Skin epidermis (tissue), 12 donors: ENCODE measurements at regions not wholly inside any gene's neighbourhood (a gene's known extent, or its start where the extent isn't known, plus 50 kb on each side); places are given as distances from the start of the nearest gene placed in this dataset.

Experiments used
- H3K27ac ChIP-seq, 21 experiments: fragments of 200-600 bp; sonication (generic) in 11 of 21; one replicate each; pipeline ENCODE4 v1.5.0; 2020; ENCODE audit warnings: mild to moderate bottlenecking in 3 of 21, inconsistent platforms in 2 of 21, moderate library complexity in 2 of 21
- H3K4me3 ChIP-seq, 7 experiments: fragments of 200-600 bp; sonication (generic) in 2 of 7; one replicate each; pipeline ENCODE4 v1.5.0; 2020; ENCODE audit warnings: inconsistent platforms in 2 of 7, mild to moderate bottlenecking in 2 of 7, moderate library complexity in 1 of 7

DNA sequence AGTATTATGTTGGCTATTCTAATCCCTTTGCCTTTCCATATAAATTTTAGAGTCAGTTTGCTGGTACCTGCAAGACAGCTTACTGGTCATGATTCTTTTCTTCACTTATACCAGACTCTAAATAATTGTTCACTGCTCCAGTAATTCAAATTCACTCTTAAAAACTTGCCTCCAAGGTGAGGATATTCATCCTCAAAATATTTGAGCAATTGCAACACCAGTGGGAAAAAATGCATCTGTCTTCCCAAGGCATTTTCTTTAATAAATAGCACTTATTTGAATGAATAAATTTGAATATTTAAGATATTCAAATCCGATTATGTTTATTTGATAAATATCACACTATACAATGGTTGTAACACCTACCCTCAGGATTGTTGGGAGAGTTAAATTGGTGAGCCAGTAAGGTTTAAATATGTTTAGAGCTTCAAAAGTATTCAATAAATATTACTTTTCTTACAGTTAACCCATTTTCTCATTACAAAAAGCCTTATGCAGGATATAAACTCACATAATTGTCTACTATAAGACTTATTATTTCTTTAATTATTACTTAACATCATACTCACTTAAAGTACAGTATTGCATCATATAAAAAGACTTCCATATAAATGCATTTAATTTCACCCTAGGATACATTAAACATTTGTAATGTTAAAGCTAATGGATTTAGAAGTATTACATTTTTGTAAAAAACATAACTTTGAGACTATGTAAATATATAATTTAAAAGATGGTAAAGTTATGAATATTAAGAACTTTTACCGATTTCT lies 285.6 kb downstream of the SAMD5 start:
- H3K27ac ChIP-seq: no peak overlapping the region
- no peak overlapping the region for H3K4me3 ChIP-seq

DNA sequence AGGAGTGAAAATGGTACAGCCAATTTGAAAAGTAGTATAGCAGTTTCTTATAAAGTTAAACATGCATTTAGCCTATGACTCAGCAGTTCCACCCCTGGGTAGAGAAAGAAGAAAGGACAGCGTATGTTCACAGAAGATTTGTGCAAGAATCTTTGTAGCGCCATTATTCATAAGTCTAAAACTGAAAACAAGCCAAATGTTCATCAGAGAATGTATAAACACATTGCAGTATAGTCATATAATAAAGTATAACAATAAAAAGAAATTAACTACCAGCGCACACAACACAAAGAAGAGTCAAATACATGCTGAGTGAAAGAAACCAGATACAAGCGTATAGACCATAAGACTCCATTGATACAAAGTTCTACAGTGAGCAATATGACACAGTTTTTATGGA lies 294.0 kb downstream of the SAMD5 start:
- H3K27ac ChIP-seq: no peak overlapping the region
- H3K4me3 ChIP-seq: no peak overlapping the region

DNA sequence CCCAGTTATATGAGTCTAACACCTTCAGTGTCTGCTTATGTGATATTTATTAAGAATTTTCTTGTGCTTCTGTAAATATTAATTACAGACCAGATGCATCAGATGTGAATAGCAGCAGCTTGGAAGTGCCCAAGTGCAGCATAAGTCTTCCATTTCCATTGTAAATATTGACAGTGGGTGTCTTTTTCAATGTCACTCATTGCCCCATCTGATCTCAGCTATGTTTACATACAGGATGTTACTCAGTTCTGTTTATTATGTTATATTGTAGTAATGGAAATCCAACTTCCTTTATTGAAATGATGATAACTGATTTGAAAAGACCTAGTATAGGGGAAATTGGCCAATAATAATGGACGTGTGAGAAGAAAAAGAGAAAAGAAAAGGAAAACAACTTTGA lies 296.7 kb downstream of the SAMD5 start:
- Histone ChIP-seq H3K27ac (no peak overlapping the region), H3K4me3 (no peak overlapping the region)

DNA sequence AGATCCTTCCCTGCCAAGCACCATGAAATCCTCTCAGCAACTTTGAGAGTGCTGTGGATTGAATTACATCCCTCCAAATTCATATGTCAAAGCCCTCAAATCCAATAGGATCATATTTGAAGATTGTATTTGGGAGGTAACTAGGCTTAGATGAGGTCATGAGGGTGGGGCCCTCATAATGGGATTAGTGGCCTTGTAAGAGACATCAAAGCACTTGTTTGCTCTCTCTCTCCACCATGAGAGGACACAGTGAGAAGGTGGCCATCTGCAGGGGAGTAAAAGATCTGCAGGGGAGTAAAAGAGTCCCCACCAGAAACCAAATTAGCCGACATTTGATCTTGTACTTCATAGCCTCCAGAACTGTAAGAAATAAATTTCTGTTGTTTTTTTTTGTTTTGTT lies 298.2 kb downstream of the SAMD5 start:
- H3K4me3 ChIP-seq: no peak overlapping the region
- H3K27ac ChIP-seq: no peak overlapping the region

DNA sequence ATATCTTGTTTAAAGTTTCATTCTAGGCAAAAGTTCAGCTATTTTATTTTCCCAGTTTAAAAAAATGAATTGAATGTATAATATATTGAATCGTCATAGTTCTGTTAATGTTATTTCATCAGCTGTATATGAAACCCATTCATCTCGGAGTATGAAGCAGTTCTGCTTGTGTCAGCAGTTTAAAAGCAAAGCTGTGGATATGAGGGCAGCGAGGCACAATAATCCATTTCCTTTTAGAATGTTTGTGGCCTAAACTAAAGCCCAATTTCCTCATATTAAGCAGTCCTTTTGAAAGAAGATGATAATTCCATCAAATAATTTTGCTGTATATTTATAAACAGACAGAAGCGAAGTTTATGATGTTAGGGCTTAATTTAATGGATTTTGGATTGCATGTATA lies 300.1 kb downstream of the SAMD5 start:
- H3K27ac ChIP-seq: no peak overlapping the region

DNA sequence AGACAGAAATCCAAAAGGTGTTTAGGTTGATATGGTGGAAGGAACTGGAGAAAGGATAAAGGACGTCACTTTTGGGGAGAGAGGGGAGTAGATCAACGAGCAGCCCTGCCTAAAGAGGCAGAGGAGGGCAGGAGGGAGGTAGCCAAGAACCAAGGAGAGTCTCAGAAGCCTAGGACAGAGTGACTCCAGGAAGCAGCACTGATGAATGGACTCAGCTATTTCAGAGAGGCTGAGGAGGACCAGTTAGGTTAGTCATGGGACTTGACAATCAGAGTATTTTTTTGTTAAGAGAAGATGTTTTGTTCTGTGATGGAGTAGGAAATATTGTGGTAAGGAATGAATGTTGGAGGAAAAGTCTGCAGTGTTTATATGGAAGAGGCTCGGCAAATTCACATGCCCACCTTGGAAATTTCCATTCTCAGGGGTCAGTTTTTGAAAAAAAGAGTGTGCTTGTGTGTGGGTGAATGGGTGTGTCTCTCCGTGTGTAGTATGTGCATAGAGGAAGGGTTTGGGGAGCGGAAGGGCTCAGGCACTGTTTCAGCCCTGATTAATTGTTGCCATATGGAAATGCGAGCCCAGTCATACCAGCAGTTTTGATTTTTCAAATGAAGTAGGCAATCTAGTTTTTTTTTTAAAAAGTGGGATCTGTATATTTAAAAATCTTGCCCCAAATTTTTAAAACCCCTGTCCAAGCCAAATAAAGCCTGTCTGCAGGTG lies 303.6 kb downstream of the SAMD5 start:
- no peak overlapping the region for H3K4me3 ChIP-seq
- no peak overlapping the region for H3K27ac ChIP-seq

More for the DNA sequence above, 300.1 kb downstream of the SAMD5 start:
- no peak overlapping the region for H3K4me3 ChIP-seq

DNA sequence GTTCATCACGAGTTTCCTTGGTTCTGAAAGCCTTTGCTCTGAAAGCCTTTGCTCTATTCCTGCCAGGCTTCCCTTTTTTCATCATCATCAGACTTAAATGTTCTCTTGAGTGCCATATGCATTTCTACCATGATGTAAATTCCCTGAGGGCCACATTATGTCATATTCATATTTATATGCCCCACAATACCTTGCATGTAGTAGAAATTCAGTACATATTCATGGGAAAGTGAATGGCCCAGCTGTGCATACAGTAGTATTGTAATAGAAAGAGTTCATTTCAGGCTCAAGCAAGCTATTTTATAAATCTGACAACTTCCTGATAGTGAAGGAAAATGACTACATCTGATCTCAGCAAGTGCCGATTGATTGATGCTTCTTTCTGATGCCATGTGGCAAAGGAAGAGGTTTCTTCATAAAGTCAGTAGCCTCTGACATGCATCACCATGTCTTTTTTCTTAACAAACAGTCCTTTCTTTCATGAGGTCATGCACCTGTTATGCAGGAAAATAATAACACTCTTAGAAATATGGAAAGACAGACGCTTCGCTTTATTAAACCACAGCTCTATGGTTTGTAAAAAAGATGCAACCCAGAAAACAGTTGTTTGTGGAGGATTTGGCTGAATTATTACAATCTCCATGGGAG lies 308.7 kb downstream of the SAMD5 start:
- H3K27ac ChIP-seq: no peak overlapping the region

DNA sequence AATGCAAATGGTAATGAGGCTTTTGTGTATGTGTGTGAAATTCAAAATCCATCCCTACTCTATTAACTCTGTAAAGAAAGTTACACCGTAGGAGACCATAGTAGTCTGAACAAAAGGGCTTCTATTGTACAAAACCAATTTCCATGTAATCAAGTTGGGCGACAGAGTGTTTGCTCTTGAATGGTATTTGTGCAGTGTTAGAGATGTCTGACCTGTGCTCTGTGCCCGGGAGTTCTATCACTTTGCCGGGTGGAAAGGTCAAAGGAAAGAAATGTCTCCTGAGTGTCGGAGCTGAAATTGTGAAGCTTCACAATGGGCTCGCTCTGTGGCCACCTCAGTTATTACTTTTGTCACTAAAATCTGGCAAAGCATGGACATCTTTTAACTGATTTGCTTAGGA lies 312.0 kb downstream of the SAMD5 start:
- no peak overlapping the region for H3K4me3 ChIP-seq
- no peak overlapping the region for H3K27ac ChIP-seq

More for the DNA sequence above, 308.7 kb downstream of the SAMD5 start:
- no peak overlapping the region for H3K4me3 ChIP-seq

DNA sequence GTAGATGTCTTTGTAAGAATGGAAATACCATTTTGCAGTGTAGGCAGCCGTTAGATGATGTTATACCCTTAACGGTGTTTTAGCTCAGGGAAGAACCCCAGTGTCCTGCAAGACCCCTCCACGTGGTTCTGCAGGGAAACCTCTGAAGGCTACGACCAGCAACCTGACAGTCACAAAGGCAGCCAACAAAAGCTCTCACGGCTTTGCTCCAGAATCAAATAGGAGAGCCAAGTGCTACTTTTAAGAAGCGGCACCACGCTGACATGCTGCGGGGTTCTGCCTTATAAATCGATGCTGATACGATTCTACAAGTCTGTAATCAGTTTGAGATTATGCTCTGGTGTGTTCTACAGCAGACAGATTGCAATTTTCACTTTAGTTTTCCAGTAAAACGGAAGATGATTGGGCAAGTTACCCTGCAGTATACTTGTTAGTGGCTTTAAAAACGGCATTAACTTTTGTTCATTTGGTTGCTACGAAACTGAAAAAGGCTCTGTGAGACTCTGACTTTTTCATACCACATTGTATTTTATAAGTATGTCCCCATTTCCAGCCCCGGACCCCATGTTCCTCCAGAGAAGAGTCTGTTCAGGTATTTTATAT lies 312.9 kb downstream of the SAMD5 start:
- Histone ChIP-seq H3K27ac (no peak overlapping the region), H3K4me3 (no peak overlapping the region)

DNA sequence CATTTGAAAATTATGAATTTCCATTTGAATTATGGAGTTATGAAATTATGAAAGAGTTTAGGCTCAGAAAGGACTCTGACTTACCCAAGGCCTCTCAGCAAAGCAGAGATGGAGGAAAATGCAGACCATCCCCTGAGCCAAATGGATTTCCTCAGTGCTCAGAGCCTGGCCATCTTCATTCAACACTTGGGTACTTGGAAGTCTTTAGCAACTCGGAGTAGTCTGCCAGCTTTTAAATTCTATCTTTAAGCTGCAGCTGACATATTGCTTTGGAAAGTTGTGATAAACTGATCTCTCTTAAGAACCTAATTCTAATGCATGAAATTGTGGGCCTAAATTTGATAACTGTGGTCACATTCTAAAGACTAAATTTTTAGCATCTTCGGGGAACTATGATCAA lies 315.4 kb downstream of the SAMD5 start:
- no peak overlapping the region for H3K27ac ChIP-seq
- no peak overlapping the region for H3K4me3 ChIP-seq

DNA sequence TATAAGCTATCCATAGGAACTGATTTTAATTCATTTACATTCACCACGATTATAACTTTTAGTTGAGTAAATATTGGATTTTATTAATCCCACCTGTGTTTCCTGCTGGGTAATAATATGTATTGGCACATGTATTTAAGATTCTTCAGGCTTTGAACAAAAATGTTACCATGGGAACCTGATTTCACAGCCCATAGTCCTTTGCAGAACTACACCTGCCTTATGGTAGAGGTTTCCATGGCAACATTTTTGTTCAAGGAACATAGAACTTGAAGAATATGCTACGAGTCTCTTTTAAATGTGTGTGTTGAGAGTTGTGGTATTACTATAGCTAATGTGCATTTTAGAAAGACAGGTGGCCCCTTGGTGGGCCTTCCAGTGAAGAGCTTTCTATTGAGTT lies 317.4 kb downstream of the SAMD5 start:
- H3K27ac ChIP-seq: no peak overlapping the region
- H3K4me3 ChIP-seq: no peak overlapping the region

DNA sequence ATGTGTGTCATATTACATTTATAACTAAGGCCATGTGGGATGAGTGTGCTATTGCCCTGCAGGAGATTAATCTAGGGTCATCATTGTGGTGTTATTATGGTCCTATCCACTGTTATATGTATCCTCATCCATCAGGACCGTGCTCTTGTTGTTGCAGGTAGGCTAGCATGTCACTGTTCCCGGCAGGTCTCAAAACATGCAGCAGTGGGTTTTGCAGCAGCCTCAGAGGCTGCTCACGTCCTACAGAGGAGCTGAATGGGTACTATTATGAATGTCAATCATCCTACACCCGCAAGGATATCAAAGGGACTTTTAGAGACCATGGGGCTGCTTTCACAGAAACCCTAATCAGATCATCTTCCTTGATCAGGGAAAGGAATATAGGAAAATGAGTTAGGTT lies 318.2 kb downstream of the SAMD5 start:
- Histone ChIP-seq H3K4me3 (no peak overlapping the region), H3K27ac (no peak overlapping the region)

DNA sequence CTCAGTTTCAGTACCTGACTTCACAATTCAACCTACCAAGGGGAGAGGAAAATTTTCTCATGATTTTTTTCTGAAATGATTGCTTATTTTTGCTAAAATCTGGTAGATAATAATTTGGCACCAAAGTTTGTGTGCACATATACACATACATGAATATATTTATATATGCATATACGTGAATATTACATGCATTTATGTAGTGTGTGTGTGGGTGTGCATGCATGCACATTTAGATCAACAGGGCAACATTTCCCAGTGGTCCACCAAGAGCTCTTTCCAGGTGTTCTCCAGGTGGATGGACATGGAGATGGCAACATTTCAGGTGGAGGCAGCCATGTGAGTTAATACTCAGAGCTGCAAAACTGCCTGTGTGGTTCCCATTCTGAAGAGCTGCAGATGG lies 320.9 kb downstream of the SAMD5 start:
- no peak overlapping the region for H3K4me3 ChIP-seq
- H3K27ac ChIP-seq: no peak overlapping the region

DNA sequence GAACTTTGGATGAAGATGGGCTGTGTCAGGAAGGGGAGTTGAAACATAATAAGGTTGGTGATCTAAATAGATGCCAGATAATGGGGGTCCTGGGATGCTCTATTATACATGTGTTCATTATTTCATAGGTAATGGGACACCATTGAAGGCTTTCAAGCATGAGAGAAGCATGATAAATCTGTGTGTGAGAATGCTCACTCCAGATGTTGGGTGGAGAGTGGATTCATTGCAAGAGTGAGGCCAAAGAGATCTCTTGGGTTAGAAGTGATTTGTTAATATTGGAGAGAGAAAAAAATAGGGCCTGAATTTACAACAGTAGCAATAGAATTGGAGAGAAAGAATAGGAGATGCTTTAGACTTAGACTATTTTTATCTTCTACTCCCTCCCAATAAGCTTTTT lies 321.3 kb downstream of the SAMD5 start:
- Histone ChIP-seq H3K27ac (no peak overlapping the region), H3K4me3 (no peak overlapping the region)

DNA sequence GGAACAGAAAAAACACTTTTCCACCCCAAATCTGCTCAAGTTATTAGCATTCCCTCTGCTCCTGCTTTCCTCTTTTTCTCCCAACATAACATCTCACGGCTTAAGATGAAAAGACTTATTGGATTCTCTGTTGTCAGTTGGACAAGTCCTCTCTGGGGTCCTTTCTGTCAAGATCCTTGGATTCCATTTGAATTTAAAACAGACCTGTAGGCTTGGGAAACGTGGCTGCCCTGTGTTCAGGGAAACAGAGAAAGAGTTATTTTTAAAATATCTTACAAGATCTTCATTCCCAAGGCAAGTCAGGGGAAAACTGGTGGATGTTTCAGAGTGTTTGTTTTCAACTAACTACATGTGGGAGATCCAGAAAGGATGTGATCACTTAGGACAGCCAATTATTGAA lies 322.9 kb downstream of the SAMD5 start:
- Histone ChIP-seq H3K4me3 (no peak overlapping the region), H3K27ac (no peak overlapping the region)

DNA sequence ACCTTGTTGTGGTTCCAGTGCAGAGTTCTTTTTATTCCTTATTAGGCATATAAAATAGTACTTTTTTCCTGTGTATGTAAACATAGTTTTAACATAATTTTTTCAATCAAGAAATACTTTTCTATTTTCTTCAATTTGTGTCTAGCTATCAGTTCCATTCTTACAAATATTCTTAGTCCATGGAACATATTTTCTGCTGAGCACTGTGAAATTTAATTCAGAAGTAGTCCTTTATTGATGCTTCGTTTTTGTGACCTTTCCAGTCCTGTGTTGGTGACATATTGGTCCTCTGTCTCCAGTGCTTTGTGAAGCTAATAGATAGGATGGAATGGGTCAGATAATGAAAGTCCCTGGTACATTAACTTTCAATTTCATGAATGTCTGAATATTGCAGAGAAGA lies 325.1 kb downstream of the SAMD5 start:
- Histone ChIP-seq H3K4me3 (no peak overlapping the region), H3K27ac (no peak overlapping the region)

DNA sequence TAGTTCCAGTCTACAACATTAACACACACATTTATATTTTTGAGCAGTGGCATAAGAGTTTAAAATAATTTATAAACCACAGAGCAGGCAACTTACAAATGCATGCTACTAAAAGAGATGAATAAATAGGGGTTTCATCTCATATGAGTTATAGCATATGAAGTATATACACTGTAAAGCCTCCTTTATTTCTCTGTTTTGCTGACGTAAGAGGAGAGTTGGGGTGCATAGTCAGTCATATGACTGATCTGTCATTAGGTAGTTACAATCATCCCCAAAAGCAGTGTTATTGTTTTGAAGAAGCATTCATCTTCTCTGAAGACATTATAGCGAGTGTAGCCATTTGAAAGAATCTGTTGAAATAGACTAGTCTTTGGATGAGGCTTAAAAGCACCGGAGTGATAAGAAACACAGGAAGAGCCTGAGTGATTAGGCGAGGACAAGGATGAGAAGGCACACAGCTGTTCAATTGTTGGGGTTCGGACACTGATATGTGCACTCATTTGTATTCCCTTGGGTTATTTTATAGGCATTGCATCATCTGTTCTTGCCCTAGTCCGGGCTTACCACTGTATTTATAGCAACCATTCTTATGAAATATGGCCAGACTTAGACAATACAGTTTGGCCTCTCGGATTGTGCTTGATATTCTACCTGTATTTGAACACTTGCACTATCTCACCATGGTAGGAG lies 325.7 kb downstream of the SAMD5 start:
- no peak overlapping the region for H3K4me3 ChIP-seq
- no peak overlapping the region for H3K27ac ChIP-seq

DNA sequence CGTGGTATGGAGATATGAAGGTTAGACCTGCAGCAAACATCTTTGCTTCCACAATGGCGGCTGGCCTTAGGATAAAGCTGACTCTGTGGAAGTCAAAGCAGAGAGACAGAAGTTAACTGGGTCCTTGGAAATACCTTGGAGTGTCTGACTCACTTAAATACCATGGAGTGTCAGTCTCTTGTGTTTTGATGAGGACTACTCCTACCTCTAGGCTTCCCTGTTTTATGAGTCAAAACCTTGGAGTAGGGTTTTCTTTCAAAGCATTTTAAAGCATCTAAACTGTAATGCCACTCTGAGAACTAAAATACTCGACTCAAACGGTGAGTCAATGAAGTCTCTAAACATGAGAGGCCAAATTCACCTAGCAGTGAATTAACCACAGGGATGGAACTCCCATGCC lies 329.1 kb downstream of the SAMD5 start:
- H3K27ac ChIP-seq: no peak overlapping the region
- no peak overlapping the region for H3K4me3 ChIP-seq

DNA sequence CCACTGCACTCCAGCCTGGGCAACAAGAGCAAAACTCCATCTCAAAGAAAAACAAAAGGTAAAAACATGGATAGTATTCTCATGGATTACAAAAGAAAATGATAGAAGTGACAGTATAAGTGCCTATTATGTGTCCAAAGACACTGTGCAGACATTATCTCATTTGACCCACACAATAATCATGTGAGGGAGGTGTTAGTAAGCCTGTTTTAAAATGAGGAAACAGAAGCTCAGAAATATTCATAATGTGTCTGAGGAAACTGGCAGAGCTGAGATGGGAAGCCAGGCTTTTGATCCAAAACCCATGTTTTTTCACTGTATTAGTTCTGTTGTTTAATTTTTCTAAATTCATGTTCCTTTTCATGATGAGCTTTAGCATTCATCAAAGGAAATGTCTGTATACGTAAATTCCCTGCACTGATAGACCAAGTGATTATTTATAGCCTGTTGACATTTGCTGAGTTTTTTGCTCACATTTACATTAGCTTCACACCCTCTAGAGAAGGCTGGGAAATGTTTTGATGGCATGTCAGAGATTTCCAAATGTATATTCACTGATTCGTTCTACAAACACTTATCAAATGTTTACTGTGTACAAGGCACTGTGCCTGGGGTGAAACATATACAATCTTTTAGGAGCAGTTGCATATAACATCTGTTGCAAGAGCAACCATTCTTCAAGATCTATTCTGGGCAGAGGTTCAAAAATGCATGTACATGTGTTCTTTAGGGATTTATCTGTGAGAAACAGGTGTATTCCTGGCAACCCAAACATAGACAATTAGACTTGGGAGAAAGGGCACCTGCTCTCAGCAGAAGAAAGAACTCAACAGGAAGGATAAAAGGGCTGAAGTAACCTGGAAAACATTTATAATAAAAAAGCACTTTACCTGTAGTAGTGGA lies 331.5 kb downstream of the SAMD5 start:
- H3K4me3 ChIP-seq: no peak overlapping the region
- no peak overlapping the region for H3K27ac ChIP-seq
